GM18909 (cell line): ENCODE measurements at regions not wholly inside any gene's neighbourhood (a gene's known extent, or its start where the extent isn't known, plus 50 kb on each side); places are given as distances from the start of the nearest gene placed in this dataset.

Experiments used
- ATAC-seq: cut with Tn5 transposase; IDR thresholded peaks from one replicate; pipeline ENCODE4 v1.9.1; 2021; ENCODE audit warnings: mild to moderate bottlenecking; ENCODE audit not compliant: unreplicated experiment, poor library complexity

DNA sequence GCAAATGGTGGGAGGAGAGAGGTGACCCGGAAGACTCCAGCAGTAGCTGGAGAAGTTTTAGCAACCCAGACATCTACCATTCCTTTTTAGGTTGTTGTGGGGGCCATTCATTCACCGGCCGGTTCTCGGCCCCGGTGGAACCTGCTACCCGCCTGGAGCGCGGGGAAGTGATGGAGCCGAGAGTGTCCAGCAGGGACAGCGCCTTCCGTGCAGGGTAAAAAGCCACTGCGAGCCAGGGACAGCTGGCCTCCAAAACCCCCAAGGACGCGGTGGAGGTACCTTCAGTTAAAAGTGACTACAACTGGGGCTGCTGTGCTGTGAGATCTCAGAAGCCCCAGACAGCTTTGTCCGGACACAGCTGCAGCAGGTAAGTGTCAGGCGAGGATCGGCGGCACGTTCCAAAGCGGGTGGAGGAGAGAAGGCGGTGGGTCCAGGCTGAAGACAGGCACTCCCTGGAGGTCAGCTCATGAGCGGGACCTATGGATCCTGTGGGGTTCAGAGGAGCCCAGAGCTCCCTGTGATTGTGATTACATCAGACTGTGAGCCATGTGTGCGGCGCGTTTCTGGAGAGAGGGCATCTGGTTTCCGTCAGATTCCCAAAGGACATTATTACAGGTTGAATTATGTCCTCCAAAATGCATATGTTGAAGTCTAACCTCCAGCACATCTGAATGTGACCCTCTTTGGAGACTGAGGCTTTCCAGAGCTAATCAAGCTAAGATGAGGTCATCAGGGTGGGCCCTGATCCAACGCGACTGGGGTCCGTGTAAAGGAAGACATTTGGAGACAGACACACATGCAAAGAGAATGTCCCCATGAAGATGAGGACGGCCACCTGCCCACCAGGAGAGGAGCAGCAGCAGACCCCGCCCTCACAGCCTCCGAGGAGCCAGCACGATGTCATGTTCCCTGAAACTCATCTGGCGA lies 276.3 kb downstream of the EIPR1 start:
- no peak for ATAC-seq

DNA sequence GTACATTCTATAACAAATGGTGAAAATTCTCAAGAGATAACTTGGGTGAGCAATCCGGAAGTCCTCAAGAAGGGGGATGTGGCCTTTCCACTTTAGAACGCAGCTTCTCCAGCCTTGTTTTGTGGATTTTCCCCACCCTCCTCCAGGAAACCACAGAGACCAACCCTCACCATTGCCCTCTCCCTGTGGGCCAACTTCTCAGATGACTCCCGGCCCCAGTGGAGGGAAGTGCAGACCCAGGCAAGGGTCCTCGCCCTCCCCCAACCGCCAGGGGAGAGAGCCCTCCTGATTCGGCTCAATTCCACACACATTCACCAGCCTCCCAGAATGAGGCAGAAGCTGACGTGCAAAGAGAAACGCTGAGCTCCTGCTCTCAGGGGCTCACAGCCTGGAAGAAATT lies 277.2 kb downstream of the EIPR1 start:
- no peak for ATAC-seq

DNA sequence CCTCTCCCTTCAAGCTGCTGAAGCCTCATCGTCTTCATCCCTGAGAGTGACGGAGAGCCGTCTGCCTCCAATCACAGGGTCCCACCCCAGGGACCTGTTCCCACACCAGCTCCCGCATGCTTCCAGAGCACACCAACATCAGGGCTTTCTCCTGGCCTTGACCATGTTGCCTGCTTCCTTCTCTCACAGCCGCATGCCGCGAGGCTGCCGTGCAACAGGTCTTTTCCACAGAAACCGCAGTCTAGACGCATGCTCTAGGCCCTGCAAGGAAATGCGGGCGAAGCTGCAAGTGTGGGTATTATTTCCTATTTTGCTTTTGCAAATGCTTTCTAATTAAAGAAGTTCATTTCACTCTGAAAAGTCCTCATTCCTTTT lies 277.8 kb downstream of the EIPR1 start:
- ATAC-seq: no peak

DNA sequence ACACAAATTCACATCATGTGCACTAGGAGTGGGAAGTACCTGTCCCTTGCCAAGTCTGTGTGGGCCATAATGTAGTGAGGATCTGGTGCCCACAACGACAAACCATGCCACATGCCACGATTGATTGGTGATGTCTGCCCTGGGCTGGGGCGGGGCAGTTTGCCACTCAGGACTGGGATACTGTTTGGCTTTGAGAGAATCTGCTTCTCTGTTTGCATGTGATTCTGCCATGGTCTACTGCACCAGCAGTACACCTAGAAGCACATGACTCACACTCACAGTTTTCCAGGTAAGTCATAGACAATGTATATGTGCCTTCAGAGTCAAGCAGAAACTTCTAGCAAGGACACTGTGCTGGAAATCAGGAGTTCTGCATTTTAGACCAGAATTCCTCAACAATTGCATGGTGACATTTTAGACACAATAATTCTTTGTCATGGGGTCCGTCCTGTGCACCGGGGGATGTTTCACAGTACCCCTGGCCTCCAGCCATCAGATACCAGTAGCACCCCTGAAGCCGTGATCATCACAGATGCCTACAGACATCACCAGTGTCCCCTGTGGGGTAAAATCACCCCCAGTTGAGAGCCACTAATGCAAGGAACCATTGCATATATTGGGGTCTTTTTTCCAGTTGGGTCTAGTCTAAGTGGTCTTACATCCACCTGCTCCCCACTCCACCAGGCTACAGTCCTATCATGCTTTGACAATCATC lies 278.3 kb downstream of the EIPR1 start:
- no peak for ATAC-seq

DNA sequence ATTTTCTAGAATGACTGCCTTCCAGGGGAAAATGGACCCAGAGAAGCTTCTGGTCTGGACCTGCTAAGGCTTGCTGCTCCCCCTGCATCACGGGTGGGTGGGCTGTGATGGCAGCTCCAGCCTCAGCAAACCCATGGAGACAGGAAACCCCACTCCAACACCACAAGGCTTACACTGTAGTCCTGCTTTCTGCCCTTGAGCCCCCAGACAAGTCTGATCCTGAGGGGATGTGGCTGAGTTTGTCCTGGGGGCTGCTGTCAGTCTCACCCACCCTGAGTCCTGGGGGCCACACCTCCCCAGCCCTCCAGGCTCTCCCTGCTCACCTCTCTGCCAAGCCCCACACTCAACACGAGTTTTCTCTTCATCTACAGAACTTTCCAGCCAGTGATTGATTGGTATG lies 279.4 kb downstream of the EIPR1 start:
- ATAC-seq: no peak

DNA sequence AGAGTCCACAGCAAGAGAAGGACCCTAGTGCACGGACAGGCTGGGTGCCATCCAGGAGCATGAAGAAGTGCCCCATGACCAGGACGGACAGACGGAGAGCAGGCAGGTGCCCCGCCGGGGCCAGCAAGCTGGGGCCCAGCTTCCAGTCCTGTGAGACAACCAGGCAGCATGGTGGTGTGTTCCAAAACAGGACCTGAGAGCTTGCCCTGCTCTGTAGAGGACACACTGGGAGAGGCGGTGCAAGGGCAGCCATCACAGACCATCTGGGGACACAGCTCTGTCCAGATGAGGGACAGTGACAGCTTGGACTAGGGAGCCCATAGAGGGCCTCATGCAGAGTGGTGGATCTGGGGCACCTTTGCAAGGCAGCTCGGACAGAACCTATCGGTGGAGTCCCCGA lies 279.8 kb downstream of the EIPR1 start:
- ATAC-seq: no peak

DNA sequence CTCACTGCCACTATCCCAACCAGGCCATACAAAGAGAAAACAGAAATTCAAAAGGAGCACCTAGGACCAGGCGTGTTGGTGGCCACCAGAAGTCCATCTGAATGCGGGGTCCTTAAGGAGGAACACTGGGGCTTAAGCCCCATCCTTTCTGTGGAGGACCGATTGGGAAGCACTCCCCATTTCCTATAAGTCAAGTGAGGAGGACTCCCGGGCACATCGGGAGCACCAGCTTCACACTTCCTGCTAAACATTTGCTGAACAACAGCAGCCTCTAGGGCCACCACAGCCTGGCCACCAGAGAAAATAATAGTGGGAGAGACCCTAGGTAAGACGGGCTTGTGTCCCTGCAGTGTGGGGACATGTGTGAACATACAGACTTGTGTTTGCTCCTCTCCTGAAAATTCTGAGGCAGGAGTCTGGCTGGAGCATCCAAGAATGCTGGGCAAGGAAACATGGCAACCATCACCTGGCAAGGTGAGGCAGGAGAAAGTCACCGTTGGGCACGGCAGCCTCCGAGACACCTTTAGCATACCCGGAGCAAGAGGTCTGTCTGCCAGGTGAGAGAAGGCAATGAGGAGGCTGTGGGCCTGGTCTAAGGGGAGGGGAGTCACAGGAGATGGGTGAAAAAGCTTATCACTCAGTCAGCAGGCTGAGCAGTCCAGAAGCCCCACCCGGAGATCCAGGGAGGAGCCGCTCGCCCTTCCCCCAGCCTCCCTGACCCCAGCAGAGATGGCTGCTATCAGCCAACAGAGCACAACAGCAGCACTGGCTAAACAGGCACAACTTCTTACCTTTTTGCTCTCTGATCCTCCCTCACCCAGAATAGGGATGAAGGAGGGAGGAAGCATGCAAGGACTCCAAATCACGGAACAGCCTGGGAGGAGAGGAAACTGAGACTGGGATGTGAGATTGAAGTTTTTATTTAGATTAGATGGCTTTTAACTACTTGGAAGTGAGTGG lies 282.3 kb downstream of the EIPR1 start:
- ATAC-seq: no peak

DNA sequence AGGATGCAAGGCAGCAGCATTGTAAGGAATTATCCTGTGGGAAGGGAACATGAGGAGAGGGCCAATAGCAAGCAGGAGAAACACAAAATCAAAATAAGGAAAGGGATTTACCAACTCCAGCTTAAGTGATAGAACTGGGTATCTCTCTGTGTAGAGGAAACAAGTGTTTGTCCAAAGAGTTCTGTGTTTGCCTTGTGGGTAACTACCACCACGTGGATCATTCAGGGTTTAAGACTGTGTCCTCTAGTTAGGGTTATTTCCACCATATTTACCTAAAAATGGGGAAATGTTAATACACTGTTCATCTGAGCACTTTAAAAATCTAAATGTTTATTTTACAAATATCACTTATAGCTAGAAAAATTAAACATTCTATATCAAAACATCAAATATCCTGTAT lies 283.3 kb downstream of the EIPR1 start:
- no peak for ATAC-seq

DNA sequence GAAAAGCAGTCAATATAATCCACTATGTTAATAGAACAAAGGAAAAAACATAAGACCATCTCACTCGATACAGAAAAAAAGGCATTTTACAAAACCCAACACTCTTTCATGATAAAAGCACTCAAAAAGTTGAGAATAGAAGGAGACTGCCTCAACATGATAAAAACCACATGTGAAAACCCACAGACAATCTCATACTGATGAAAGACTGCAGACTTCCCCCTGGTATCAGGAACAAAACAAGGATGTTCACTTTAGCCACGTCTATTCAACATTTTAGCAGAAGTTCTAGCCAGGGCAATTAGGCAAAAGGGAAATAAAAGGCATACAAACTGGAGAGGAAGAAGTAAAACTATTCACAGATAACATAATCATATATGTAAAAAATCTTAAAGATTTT lies 285.9 kb downstream of the EIPR1 start:
- ATAC-seq: no peak

DNA sequence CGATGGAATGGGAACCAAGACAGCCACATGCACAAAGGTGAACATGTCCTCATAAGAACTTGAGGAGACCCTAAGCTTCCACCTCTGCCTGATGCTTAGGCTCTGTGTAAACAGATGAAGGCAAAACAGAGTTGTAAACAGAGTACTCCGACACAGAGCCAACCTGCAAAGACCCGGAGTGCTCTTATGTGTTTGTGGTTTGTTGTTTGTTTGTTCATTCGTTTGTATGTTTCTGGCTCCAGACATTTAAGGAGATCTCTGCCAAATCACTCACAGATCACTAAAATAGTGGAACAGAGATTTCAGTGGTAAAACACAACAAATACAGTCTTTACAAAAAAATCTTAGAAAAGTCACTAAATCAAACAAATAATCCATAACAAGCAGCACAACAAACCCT lies 294.9 kb downstream of the EIPR1 start:
- no peak for ATAC-seq

DNA sequence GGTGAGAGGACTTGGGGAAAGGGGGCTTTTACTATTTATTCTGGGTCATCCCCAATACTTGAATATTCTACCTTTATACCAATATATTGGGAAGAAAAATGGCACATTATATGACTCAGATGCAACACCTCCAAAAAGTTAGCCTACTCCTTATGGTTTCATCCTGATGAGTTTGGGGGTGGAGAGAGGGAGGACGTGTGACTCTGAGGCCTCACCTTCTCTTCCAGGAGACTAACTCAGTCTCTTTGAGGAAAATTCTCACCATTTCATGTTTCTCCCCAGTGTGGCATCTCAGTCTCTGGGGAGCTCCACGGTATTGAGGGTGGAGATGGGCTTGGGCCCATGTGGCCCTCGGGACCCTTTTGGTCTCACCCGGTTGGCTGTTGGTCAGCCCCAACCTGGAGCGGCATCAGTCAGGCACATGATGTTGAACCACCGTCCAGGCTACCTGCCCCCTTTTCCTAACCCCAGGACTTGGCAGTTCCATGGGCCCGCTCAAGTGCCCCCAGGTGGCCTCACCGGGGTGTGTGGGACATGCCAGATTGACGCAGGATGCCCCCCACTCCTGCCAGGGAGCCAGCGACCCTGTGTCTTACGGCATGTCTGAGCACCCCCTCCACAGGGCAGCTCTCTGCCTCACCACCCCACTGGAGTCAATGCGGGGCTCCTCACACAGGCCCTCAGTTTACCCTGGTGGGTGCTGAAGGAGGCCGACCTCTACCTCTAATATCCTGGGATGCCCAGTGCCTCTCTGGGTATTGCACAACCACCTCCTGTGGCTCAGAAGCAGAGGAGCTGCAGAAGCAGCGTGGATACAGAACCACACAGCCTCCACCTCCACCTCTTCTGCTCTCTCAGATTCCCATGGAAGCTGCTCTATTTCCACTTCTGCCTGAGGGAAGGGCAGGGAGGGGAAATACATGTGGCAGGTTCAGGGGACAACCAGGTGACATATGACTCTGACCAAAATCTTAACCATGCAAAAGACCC lies 297.4 kb downstream of the EIPR1 start:
- no peak for ATAC-seq

DNA sequence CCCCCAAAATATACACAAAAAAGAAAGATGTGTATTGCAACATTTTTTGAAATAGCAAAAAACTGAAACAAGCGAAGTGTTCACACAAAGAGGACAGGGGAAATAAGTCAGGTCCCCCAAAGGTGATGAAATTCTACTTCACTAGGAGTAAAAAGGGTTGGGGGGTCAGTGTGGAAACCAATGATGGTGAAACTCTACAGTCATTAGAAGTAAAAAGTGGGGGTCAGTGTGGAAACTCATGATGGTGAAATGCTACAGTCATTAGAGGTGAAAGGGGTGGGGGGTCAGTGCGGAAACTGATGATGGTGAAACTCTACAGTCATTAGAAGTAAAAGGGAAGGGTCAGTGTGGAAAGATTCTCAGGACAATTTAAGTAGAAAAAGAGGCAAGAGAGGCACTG lies 298.2 kb downstream of the EIPR1 start:
- ATAC-seq: no peak

DNA sequence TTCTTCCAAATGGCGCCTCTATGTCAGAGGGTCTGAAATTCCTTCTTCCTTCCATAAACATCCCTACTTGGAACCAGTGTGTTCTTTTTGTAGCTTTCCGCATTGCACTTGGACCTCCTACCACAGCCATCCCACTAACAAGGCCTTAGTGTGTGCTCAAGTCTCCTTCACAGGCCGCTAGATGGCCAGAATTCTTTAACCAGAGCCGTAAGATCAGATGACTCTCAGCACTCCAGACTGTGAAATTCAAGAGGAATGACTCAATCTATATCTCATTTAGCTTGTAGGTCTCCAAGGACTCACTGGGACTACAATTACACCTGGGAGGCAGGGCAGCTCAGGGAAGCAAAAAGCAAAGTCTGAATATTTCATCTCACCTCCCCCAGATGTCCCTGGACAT lies 298.9 kb downstream of the EIPR1 start:
- ATAC-seq: no peak

DNA sequence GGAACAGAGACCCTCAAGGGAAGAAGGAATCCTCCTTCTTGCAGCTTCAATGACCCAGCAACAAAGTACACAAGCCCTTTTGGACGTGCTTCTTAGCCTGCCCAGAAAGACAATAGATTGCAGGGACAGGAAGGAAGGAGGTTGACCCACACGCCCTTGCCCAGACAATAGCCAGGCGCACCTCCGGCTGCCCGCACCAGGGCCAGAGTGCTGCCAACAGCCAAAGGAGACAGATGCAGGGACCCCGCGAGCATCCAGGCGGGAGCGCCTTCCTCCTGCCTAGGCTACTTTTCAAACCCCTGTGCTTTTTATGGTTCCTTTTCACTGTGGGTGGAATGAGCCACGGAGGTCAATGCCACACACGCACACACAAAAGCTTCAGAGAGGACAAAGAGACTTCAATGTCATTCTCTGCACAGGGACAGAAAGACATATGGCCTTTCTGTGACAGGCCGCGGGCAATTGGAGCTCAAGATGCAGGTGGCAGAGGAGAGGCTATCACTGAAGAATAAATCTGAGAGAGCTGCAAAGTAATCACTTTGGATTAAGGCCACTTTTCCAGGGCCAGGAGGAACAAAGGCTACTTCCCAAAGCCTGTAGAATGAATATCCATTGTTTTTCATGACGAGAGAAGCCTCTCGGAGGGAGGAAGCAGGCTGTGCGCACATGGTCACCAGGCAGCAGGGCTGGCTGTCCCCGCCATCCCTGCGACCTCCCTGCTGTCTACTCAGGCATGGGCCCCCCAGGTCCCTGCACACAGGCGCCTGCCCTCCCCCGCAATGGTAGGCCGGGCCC lies 300.6 kb downstream of the EIPR1 start:
- ATAC-seq: no peak

DNA sequence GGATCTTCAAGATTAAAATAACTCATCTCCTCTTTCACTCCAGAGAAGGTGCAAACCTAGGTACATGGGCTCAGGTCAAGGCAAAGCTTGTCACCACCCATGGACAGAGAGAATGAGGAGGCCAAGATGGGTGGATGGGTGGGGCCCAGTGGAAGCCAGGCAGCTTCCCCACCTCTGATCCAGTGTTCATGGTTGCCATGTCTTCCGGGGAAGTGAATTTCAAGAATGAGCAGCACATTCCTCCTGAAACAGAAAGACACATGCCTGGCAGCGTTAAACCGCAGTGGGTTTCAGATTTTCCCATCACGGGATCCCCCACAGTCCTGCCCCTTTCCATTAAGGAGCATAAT lies 301.7 kb downstream of the EIPR1 start:
- no peak for ATAC-seq

DNA sequence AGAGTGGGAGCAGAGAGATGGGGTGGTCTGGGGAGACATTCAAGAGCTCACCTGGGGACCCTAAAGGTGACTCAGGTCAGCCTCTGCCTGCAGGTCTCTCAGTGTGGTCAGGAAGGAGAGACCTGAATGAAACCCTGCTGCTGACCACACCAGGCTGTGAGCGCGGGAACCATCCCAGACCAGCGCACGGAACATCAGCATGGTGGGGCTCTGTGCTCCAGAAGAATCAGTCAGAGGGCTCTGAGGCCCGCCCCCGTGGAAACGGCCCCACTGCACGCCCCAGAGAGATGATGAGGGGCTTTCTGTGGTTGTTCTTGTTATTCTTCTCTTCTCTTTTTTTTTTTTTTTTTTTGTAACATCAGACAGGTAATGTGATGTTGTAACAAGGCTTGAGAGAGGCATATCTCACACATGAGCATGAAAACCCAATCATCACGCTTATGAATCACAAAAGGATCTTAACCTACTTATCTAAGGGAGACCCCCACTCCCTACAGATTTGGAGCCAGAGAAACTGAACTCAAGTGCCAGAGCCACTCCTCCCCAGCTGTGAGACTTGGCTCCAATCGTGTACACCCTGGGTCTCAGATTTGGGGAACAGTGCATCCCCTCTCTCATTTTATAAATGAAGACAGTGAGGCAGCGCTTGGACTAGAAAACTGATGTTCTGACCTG lies 302.2 kb downstream of the EIPR1 start:
- no peak for ATAC-seq

DNA sequence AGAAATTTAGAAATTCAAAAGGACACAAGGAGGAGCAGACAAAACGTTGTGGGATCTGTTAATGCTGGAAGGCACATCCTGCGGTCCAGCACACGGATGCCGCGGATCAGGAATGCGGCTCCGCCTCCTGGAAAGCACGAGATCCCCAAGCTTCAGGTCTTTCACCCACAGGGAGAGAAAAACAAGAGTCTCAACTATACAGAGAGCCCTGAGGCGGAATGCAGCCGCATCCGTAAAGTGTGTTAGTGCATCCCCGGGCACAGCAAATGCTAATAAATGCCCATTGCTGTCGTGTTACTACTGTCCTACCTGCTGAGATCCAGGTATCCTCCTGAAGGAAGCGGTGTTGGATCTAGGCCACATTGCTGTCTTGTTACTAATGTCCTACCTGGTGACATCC lies 303.9 kb downstream of the EIPR1 start:
- no peak for ATAC-seq

DNA sequence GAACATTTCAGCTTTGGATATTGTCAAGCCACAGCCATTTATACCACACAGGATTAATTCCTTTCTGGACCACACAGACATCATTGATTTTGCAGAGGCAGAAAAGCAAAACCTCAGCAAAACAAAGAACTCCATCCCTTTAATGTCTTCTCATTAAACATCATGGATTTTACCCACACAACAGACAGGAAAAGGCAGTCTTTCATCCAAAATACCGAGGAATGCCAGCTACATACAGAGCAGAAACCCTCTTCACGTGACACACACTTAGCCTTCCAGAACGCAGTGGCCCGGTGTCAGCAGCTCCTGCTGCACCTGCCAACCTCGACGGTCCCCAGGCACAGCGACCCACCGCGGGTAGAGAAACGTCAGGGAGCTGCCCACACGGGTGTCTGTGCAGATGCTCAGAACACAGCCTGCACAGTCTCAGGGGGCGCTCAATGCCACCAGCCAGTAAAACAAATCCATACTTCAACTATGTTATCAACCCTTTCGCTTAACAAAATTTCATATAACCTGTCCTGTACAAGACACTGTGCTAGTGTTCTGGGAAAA lies 304.5 kb downstream of the EIPR1 start:
- ATAC-seq: no peak
